Fibroblast of mammary gland (primary cell): ENCODE measurements at regions not wholly inside any gene's neighbourhood (a gene's known extent, or its start where the extent isn't known, plus 50 kb on each side); places are given as distances from the start of the nearest gene placed in this dataset.
"Not testable (repeated sequence)": the region's sequence is repeated elsewhere in the genome, so short reads cannot be mapped to it uniquely, and the experiment has no call there.

Source experiments
- DNase-seq: peaks from one replicate; pipeline ENCODE4 v3.0.0-alpha.2; 2010; ENCODE audit warnings: low read depth
- H3K4me3 ChIP-seq: 2 replicates; pipeline ENCODE4 v1.5.1; 2011; ENCODE audit warnings: low read depth, mild to moderate bottlenecking, low read length, moderate library complexity; ENCODE audit not compliant: control insufficient read depth
- CTCF ChIP-seq: conservative IDR thresholded peaks from 2 replicates; pipeline ENCODE4 v1.5.1; 2011; ENCODE audit warnings: low read depth, low read length, inconsistent platforms; ENCODE audit not compliant: control insufficient read depth, insufficient read depth

- peak; percentile 31 for DNase-seq
- TF ChIP-seq CTCF: no peak
- no peak overlapping the region for H3K4me3 ChIP-seq
Observed at GRCh38 chr11:127962416-127962815, 624.9 kb downstream of the ETS1 start.

- no peak overlapping the region for H3K4me3 ChIP-seq
- no peak for DNase-seq
- TF ChIP-seq CTCF: no peak
Observed at GRCh38 chr11:127950162-127950561, 637.2 kb downstream of the ETS1 start.

GRCh38 chr11:127943763-127944162 lies 643.6 kb downstream of the ETS1 start:
- H3K4me3 ChIP-seq: no peak overlapping the region
- no peak for TF ChIP-seq CTCF
- DNase-seq: peak; percentile 49

GRCh38 chr11:127943152-127943551 lies 644.2 kb downstream of the ETS1 start:
- no peak for TF ChIP-seq CTCF
- no peak overlapping the region for H3K4me3 ChIP-seq
- no peak for DNase-seq

- H3K4me3 ChIP-seq, DNase-seq: not testable (repeated sequence)
Observed at GRCh38 chr11:127941554-127941953, 645.8 kb downstream of the ETS1 start.

- TF ChIP-seq CTCF: no peak
- DNase-seq: no peak
- H3K4me3 ChIP-seq: no peak overlapping the region
Observed at GRCh38 chr11:127939000-127939399, 648.4 kb downstream of the ETS1 start.

GRCh38 chr11:127935081-127935480 lies 652.3 kb downstream of the ETS1 start:
- no peak overlapping the region for H3K4me3 ChIP-seq
- TF ChIP-seq CTCF: no peak
- DNase-seq: no peak

GRCh38 chr11:127933961-127934360 lies 653.4 kb downstream of the ETS1 start:
- H3K4me3 ChIP-seq: not testable (repeated sequence)
- peak; percentile 7 for DNase-seq
